Pancreas (tissue), 10 donors: ENCODE measurements at regions not wholly inside any gene's neighbourhood (a gene's known extent, or its start where the extent isn't known, plus 50 kb on each side); places are given as distances from the start of the nearest gene placed in this dataset.

Experiments used
- ATAC-seq, 4 donors: fragments of 200-7000 bp; cut with Tn5 transposase; one replicate each; pipeline versions ENCODE4 v1.8.0 to v1.9.1; 2020; ENCODE audit warnings: mild to moderate bottlenecking in 4 of 4, moderate library complexity in 4 of 4
- DNase-seq, 6 donors: peaks; one replicate each; pipeline ENCODE4 v3.0.0-alpha.2; 2020
- FAIRE-seq: peaks from 2 replicates; lab custom pipeline; 2012; peaks lifted over from hg19 to GRCh38; lab: Jason Lieb, UNC
- H3K27ac ChIP-seq, 4 donors: fragments of 200-600 bp; sonication (generic); 1 replicate in 3 of 4; 2 replicates in 1 of 4; pipeline versions ENCODE4 v1.5.0 to v1.8.0; 2020
- H3K27me3 ChIP-seq, 4 donors: fragments of 200-600 bp; one replicate each; pipeline ENCODE4 v1.8.0; 2021
- H3K36me3 ChIP-seq, 3 donors: fragments of 200-600 bp; sonication (generic) in 1 of 3; one replicate each; pipeline versions ENCODE4 v1.5.0 to v1.8.0; 2020 to 2021
- H3K4me1 ChIP-seq, 3 donors: fragments of 200-600 bp; one replicate each; pipeline ENCODE4 v1.8.0; 2021
- H3K4me3 ChIP-seq, 4 donors: fragments of 200-600 bp; sonication (generic) in 2 of 4; one replicate each; pipeline versions ENCODE4 v1.5.0 to v1.8.0; 2020 to 2021
- H3K9me3 ChIP-seq, 4 donors: fragments of 200-600 bp; one replicate each; pipeline ENCODE4 v1.8.0; 2021
- WGBS, 2 donors: extraction: QIAGEN DNeasy Blood & Tissue Kit; methylation state at CpG; one replicate each; pipeline ENCODE4 v1.1.7; 2013; 5-methylcytosine and 5-hydroxymethylcytosine counted together
- intact Hi-C, 3 donors: fragments of 100-400 bp; cut with DNase I; formaldehyde crosslinking; loops; one replicate each; pipeline versions ENCODE4 v1.11.1 to v1.14.2; 2022
- TF ChIP-seq, protein P1 (sequence below), 4 donors: fragments of 200-600 bp; sonication (generic) in 3 of 4; IDR thresholded peaks; one replicate each; pipeline versions ENCODE4 v1.5.0 to v1.8.0; 2021; ENCODE audit warnings: antibody characterized with exemption in 4 of 4
- donor health status: healthy with polysubstance abuse.
- donor health status: DM: no; HTN: no; CAD: no; lungs with moderate emphysema.
- donor health status: DM: no; HTN: no; CAD: no.
- donor health status: control.
- donor health status: control.
- donor health status: Bipolar disorder and iron deficiency.
- donor health status: DM: yes; HTN: yes; CAD: no.
- donor health status: DM: no; HTN: no; CAD: no.
- donor health status: DM: no; HTN: no; CAD: no.
- donor health status: DM: yes; HTN: yes; CAD: no.

DNA sequence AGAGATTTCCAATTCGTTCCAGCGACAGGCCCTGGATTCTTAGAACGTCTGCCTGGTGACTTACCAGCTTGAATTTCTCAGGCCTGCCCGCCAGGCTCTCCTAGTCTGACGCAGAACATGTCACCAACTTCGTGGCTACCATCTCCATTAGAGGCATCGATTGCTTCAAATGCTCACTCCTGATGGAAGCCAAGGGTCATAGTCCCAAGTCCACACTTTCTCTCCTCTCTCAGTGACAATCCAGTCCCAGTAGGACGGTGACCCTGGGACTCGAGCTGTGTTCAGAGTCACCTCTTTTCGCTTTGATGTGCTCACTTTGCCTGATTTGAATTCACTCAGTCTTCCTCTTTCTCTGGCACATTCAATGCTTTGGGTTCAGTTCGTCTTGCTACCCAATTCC is 94.8 kb downstream of the GADD45G start:
- H3K27me3 ChIP-seq, result no peaks in the 10 kb centered on the region
- DNase-seq, result no peak
- H3K36me3 ChIP-seq, result no peaks in the 10 kb centered on the region
- H3K9me3 ChIP-seq, result no peaks in the 10 kb centered on the region
- intact Hi-C loops, result no loop called here
- TF ChIP-seq, protein P1, sequence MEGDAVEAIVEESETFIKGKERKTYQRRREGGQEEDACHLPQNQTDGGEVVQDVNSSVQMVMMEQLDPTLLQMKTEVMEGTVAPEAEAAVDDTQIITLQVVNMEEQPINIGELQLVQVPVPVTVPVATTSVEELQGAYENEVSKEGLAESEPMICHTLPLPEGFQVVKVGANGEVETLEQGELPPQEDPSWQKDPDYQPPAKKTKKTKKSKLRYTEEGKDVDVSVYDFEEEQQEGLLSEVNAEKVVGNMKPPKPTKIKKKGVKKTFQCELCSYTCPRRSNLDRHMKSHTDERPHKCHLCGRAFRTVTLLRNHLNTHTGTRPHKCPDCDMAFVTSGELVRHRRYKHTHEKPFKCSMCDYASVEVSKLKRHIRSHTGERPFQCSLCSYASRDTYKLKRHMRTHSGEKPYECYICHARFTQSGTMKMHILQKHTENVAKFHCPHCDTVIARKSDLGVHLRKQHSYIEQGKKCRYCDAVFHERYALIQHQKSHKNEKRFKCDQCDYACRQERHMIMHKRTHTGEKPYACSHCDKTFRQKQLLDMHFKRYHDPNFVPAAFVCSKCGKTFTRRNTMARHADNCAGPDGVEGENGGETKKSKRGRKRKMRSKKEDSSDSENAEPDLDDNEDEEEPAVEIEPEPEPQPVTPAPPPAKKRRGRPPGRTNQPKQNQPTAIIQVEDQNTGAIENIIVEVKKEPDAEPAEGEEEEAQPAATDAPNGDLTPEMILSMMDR (IDR thresholded peaks at IDR 0.05), result no peak
- WGBS, 2 donors, result 87 to 92% methylated on average over 11 of the region's 11 CpGs
- H3K27ac ChIP-seq, result no peak overlapping the region
- H3K4me3 ChIP-seq, result no peak overlapping the region
- FAIRE-seq, result no peak
- no peak for ATAC-seq
- H3K4me1 ChIP-seq, result no peaks in the 10 kb centered on the region

DNA sequence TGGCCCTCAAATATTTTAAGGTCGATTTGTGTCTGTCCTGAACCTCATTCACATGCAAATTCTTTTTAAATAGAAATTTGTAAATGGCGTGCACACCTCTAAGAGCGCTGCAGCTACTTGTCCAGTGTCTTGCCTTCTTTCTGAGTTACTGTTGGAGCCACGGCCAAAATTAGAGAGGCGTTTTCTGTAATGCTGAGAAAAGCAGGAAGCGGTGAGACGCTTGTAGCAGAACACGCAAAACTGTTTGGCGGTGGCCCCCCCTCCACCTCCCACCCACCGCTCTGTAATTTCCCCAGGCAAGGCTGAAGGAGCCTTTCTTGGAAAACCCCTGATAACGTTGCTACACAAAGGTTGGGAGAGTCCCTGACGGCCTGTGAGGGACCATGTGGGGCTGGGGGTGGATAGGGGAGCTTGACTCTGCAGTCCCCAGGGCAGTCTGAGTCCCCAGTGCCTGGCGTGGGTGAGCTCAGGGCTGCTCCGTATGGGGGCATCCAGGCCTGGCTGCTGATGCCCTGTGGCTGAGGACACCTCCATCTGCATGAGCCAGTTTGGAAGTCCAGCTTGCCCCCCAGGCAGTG is 96.5 kb downstream of the GADD45G start:
- Histone ChIP-seq H3K27me3 (no peaks in the 10 kb centered on the region), H3K36me3 (no peaks in the 10 kb centered on the region), H3K27ac (no peak overlapping the region), H3K4me3 (no peak overlapping the region), H3K9me3 (no peaks in the 10 kb centered on the region), H3K4me1 (no peaks in the 10 kb centered on the region)
- intact Hi-C loops, result no loop called here
- TF ChIP-seq, protein P1 (IDR thresholded peaks at IDR 0.05), result no peak
- FAIRE-seq (no peak), ATAC-seq (peak in 1 of 4 donors; percentile 62), DNase-seq (peak in 1 of 6 donors; percentile 50)
- 76% methylated on average over 14 of the region's 14 CpGs for WGBS, 2 donors

DNA sequence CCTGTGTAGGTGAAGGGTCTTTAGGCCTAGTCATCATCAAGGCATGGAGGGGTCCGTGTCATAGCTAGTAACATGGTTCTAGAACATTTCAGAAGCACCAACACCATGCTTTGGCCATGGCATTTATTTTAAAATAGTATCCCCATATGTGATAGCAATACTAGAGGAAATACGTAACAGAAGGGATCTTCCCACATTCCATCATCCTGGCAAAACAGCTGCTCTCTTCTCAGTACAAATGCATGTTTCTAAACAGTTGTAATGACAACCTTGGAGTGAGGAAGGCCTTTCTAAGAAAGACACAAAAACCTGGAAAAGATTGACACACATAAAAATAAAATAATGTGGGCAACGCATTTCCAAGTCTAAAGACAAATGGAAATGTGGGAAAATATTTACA is 97.6 kb downstream of the GADD45G start:
- Histone ChIP-seq H3K27me3 (no peaks in the 10 kb centered on the region), H3K4me3 (no peak overlapping the region), H3K27ac (no peak overlapping the region), H3K36me3 (no peaks in the 10 kb centered on the region), H3K4me1 (no peaks in the 10 kb centered on the region), H3K9me3 (no peaks in the 10 kb centered on the region)
- intact Hi-C loops, result no loop called here
- FAIRE-seq (no peak), DNase-seq (no peak), ATAC-seq (no peak)
- TF ChIP-seq, protein P1 (IDR thresholded peaks at IDR 0.05), result no peak
- 78 to 84% methylated on average over 3 of the region's 3 CpGs for WGBS, 2 donors

DNA sequence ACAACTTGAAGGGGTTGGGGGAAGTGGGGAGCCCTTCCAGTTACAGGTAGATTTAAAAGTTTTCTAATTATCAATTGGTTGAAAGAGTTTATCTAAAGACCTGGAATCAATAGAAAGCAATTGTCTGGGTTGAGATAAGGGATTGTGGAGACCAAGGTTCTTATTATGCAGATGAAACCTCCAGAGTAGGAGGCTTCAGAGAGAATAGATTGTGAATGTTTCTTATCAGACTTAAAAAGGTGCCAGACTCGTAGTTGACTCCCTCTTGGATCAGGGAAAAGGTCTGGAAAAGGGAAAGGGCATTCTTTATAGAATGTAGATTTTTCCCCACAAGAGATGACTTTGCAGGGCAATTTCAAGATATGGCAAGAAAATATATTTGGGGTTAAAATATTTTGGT is 100.8 kb downstream of the GADD45G start:
- WGBS, 2 donors, result 0 to 38% methylated on average over 1 of the region's 1 CpG
- intact Hi-C loops, result no loop called here
- FAIRE-seq (no peak), ATAC-seq (no peak), DNase-seq (no peak)
- Histone ChIP-seq H3K4me3 (no peak overlapping the region), H3K9me3 (no peaks in the 10 kb centered on the region), H3K27me3 (no peaks in the 10 kb centered on the region), H3K27ac (no peak overlapping the region), H3K36me3 (no peaks in the 10 kb centered on the region), H3K4me1 (no peaks in the 10 kb centered on the region)
- TF ChIP-seq, protein P1 (IDR thresholded peaks at IDR 0.05), result no peak

DNA sequence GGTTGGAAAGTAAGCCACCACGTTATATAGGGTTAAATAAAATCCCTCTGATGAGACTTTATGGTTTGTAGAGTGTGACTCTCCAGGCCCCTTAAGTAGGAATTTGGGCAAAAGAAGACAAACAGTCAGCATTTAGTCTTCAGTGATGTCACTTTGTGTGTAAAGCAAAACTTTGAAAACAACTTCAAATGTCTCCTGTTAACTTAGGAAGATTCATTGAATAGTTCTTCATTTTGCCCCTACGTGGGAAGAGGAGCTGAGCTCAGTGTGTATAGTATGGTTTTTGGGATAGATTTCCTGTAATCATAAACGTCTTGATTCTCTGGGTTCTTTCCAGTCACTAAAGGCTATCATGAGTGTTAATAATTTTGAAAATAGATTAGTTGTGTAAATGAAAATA is 101.3 kb downstream of the GADD45G start:
- Histone ChIP-seq H3K36me3 (no peaks in the 10 kb centered on the region), H3K27me3 (no peaks in the 10 kb centered on the region), H3K27ac (no peak overlapping the region), H3K4me1 (no peaks in the 10 kb centered on the region), H3K9me3 (no peaks in the 10 kb centered on the region), H3K4me3 (no peak overlapping the region)
- WGBS, 2 donors, result 59 to 74% methylated on average over 3 of the region's 3 CpGs
- DNase-seq, result no peak
- no peak for FAIRE-seq
- intact Hi-C loops, result no loop called here
- ATAC-seq, result no peak
- TF ChIP-seq, protein P1 (IDR thresholded peaks at IDR 0.05), result no peak
